Sciatic nerve (tissue), 2 donors: ENCODE measurements at regions not wholly inside any gene's neighbourhood (a gene's known extent, or its start where the extent isn't known, plus 50 kb on each side); places are given as distances from the start of the nearest gene placed in this dataset.

Source experiments
- ATAC-seq: fragments of 200-7000 bp; cut with Tn5 transposase; one replicate; pipeline ENCODE4 v1.9.1; 2020; ENCODE audit warnings: mild to moderate bottlenecking, moderate library complexity
- DNase-seq: peaks from one replicate; pipeline ENCODE4 v3.0.0-alpha.2; 2020; ENCODE audit warnings: low spot score
- intact Hi-C: fragments of 100-400 bp; cut with DNase I; formaldehyde crosslinking; loops from one replicate; pipeline ENCODE4 v1.14.2; 2022
- donor health status: DM: no; HTN: no; CAD: no.
- donor health status: DM: no; HTN: no; CAD: no.

- intact Hi-C loops = no loop called here
- DNase-seq = no peak
- ATAC-seq = no peak
Measured at GRCh38 chr4:116387937-116388474, 697.4 kb downstream of the TRAM1L1 start.

GRCh38 chr4:116386856-116387255, 698.5 kb downstream of the TRAM1L1 start:
- intact Hi-C loops = no loop called here
- DNase-seq = no peak
- ATAC-seq = no peak

GRCh38 chr4:116385583-116385982, 699.8 kb downstream of the TRAM1L1 start:
- no peak for DNase-seq
- intact Hi-C loops = no loop called here

GRCh38 chr4:116374815-116375214, 710.6 kb downstream of the TRAM1L1 start:
- DNase-seq (no peak), ATAC-seq (no peak)
- intact Hi-C loops = no loop called here

More at GRCh38 chr4:116385583-116385982, 699.8 kb downstream of the TRAM1L1 start:
- no peak for ATAC-seq

- intact Hi-C loops = no loop called here
- ATAC-seq = no peak
- DNase-seq = no peak
Measured at GRCh38 chr4:116362583-116362982, 722.8 kb downstream of the TRAM1L1 start.

- intact Hi-C loops = no loop called here
- DNase-seq = no peak
- ATAC-seq = no peak
Measured at GRCh38 chr4:116361790-116362189, 723.6 kb downstream of the TRAM1L1 start.

GRCh38 chr4:116358633-116359222, 726.6 kb downstream of the TRAM1L1 start:
- intact Hi-C loops = no loop called here

GRCh38 chr4:116357758-116358157, 727.6 kb downstream of the TRAM1L1 start:
- intact Hi-C loops = no loop called here
- no peak for ATAC-seq
- DNase-seq = no peak

More at GRCh38 chr4:116358633-116359222, 726.6 kb downstream of the TRAM1L1 start:
- DNase-seq (no peak), ATAC-seq (peak; percentile 60)

GRCh38 chr4:116346750-116347149, 738.6 kb downstream of the TRAM1L1 start:
- no peak for DNase-seq
- ATAC-seq = no peak
- intact Hi-C loops = no loop called here

GRCh38 chr4:116343809-116344208, 741.6 kb downstream of the TRAM1L1 start:
- DNase-seq (no peak), ATAC-seq (no peak)
- intact Hi-C loops = no loop called here

GRCh38 chr4:116342143-116342542, 743.2 kb downstream of the TRAM1L1 start:
- intact Hi-C loops = no loop called here
- no peak for DNase-seq
- ATAC-seq = no peak

- intact Hi-C loops = no loop called here
- ATAC-seq (no peak), DNase-seq (no peak)
Measured at GRCh38 chr4:116332508-116332907, 752.9 kb downstream of the TRAM1L1 start.

GRCh38 chr4:116328261-116328860, 757.0 kb downstream of the TRAM1L1 start:
- DNase-seq = no peak
- ATAC-seq = no peak
- intact Hi-C loops = no loop called here

- intact Hi-C loops = no loop called here
- ATAC-seq (no peak), DNase-seq (no peak)
Measured at GRCh38 chr4:116323606-116324005, 761.8 kb downstream of the TRAM1L1 start.

- intact Hi-C loops = no loop called here
- no peak for ATAC-seq
Measured at GRCh38 chr4:116321471-116321870, 763.9 kb downstream of the TRAM1L1 start.

GRCh38 chr4:116320859-116321258, 764.5 kb downstream of the TRAM1L1 start:
- intact Hi-C loops = no loop called here
- ATAC-seq (no peak), DNase-seq (no peak)

More at GRCh38 chr4:116321471-116321870, 763.9 kb downstream of the TRAM1L1 start:
- no peak for DNase-seq

- ATAC-seq = no peak
- intact Hi-C loops = no loop called here
- DNase-seq = no peak
Measured at GRCh38 chr4:116303736-116304188, 781.6 kb downstream of the TRAM1L1 start.

- DNase-seq = no peak
- ATAC-seq = no peak
- intact Hi-C loops = no loop called here
Measured at GRCh38 chr4:116302990-116303735, 782.2 kb downstream of the TRAM1L1 start.

- intact Hi-C loops = no loop called here
- DNase-seq = no peak
- ATAC-seq = peak; percentile 32
Measured at GRCh38 chr4:116275006-116275405, 810.4 kb downstream of the TRAM1L1 start.

GRCh38 chr4:116272336-116272735, 813.0 kb downstream of the TRAM1L1 start:
- intact Hi-C loops = no loop called here
- ATAC-seq (no peak), DNase-seq (no peak)
